Caco-2 (cell line): ENCODE measurements at regions not wholly inside any gene's neighbourhood (a gene's known extent, or its start where the extent isn't known, plus 50 kb on each side); places are given as distances from the start of the nearest gene placed in this dataset.

ENCODE experiments used
- BruUV-seq: library from RNA; stranded (reverse); fragments of 400-500 nt; replicated peaks from 2 replicates; lab custom pipeline; 2021; lab: Mats Ljungman, UMichigan
- CTCF ChIA-PET: fragments of 300-600 bp; sonication (Branson Sonifier 250); formaldehyde crosslinking; loops from one replicate; lab custom pipeline; 2022; ENCODE audit warnings: antibody characterized with exemption; lab: Charles Lee
- POLR2A ChIA-PET: fragments of 300-600 bp; sonication (Branson Sonifier 250); formaldehyde crosslinking; loops from one replicate; lab custom pipeline; 2022; ENCODE audit warnings: antibody characterized with exemption; lab: Charles Lee
- DNase-seq, 2 experiments: peaks; one replicate each; pipeline versions ENCODE4 v3.0.0 to v3.0.0-alpha.2; 2020 to 2022
- H3K27me3 ChIP-seq: replicated peaks from 2 replicates; pipeline ENCODE4 v1.6.0; 2011; ENCODE audit warnings: low read length; ENCODE audit not compliant: control insufficient read depth, insufficient read depth
- H3K36me3 ChIP-seq: 2 replicates; pipeline ENCODE4 v1.5.1; 2011; ENCODE audit warnings: low read length; ENCODE audit not compliant: control insufficient read depth, insufficient read depth
- H3K4me1 ChIP-seq: fragments of 250-450 bp; sonication (Bioruptor Pico); 2 replicates; pipeline ENCODE4 v1.5.1; 2020; ENCODE audit warnings: mild to moderate bottlenecking
- H3K4me3 ChIP-seq: 2 replicates; pipeline ENCODE4 v1.5.1; 2011; ENCODE audit warnings: low read depth, mild to moderate bottlenecking, control low read depth, low read length
- H3K9me3 ChIP-seq: fragments of 250-450 bp; sonication (Bioruptor Pico); 2 replicates; pipeline ENCODE4 v1.5.1; 2020; ENCODE audit warnings: mild to moderate bottlenecking, moderate library complexity
- H3K27ac Mint-ChIP-seq: one replicate; pipeline ENCODE4 v1.8.0; 2022; ENCODE audit warnings: mixed read lengths; ENCODE audit not compliant: unreplicated experiment
- H3K27me3 Mint-ChIP-seq: one replicate; pipeline ENCODE4 v1.8.0; 2022; ENCODE audit warnings: mixed read lengths; ENCODE audit not compliant: insufficient read depth, unreplicated experiment
- H3K36me3 Mint-ChIP-seq: one replicate; pipeline ENCODE4 v1.8.0; 2022; ENCODE audit warnings: mild to moderate bottlenecking, mixed read lengths; ENCODE audit not compliant: insufficient read depth, unreplicated experiment
- H3K4me1 Mint-ChIP-seq: one replicate; pipeline ENCODE4 v1.8.0; 2022; ENCODE audit warnings: low read depth, mixed read lengths; ENCODE audit not compliant: unreplicated experiment
- H3K4me3 Mint-ChIP-seq: one replicate; pipeline ENCODE4 v1.8.0; 2022; ENCODE audit warnings: mild to moderate bottlenecking, moderate library complexity, mixed read lengths; ENCODE audit not compliant: unreplicated experiment
- H3K9me3 Mint-ChIP-seq: one replicate; pipeline ENCODE4 v1.8.0; 2022; ENCODE audit warnings: mixed read lengths; ENCODE audit not compliant: unreplicated experiment
- intact Hi-C: fragments of 100-400 bp; cut with micrococcal nuclease; formaldehyde crosslinking; loops from one replicate; pipeline ENCODE4 v1.10.0; 2022; ENCODE audit not compliant: unreplicated experiment
- TF ChIP-seq, protein P1 (sequence below), 2 experiments: fragments of 200-600 bp in 1 of 2; IDR thresholded peaks; 1 replicate in 1 of 2; 2 replicates in 1 of 2; pipeline versions ENCODE4 v1.5.1 to v1.8.0; 2011 to 2022; ENCODE audit warnings: antibody characterized with exemption in 1 of 2, control low read depth in 1 of 2, inconsistent platforms in 1 of 2, low read depth in 1 of 2, low read length in 1 of 2, mild to moderate bottlenecking in 1 of 2, moderate library complexity in 1 of 2; ENCODE audit not compliant: insufficient read depth in 1 of 2, severe bottlenecking in 1 of 2, unreplicated experiment in 1 of 2

DNA sequence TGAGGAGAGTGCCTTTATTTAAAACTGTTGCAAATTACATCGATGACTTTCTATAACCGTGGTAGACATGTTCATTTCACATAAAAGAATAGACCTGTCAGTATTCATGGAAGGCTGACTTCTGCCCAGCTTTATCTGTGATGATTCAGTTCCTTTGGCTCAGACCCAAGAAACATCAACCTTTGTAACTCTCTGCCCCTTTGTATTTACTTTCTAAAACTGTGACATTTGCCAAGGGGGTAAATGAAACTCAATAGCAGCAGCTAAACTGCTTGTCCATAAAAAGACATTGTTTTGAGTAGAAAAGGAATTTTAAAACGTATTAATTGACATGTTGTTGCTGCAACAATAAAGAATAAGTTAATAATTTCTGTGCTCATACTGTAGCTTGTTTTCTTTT, 137.8 kb upstream of the ANKH start:
- DNase-seq: peak in 1 of 2 experiments; percentile 11
- no peaks in the 10 kb centered on the region for H3K27me3 Mint-ChIP-seq
- H3K9me3 Mint-ChIP-seq: no peaks in the 10 kb centered on the region
- Histone ChIP-seq H3K4me3 (no peak overlapping the region), H3K27me3 (no peaks in the 10 kb centered on the region), H3K36me3 (no peaks in the 10 kb centered on the region), H3K9me3 (no peaks in the 10 kb centered on the region), H3K4me1 (peaks cover 28% of the 10 kb centered on the region)
- H3K27ac Mint-ChIP-seq: no peak overlapping the region
- intact Hi-C loops: no loop called here
- CTCF ChIA-PET: no interaction called here
- POLR2A ChIA-PET: no interaction called here
- H3K4me3 Mint-ChIP-seq: no peak overlapping the region
- no peaks in the 10 kb centered on the region for H3K36me3 Mint-ChIP-seq
- TF ChIP-seq, protein P1, sequence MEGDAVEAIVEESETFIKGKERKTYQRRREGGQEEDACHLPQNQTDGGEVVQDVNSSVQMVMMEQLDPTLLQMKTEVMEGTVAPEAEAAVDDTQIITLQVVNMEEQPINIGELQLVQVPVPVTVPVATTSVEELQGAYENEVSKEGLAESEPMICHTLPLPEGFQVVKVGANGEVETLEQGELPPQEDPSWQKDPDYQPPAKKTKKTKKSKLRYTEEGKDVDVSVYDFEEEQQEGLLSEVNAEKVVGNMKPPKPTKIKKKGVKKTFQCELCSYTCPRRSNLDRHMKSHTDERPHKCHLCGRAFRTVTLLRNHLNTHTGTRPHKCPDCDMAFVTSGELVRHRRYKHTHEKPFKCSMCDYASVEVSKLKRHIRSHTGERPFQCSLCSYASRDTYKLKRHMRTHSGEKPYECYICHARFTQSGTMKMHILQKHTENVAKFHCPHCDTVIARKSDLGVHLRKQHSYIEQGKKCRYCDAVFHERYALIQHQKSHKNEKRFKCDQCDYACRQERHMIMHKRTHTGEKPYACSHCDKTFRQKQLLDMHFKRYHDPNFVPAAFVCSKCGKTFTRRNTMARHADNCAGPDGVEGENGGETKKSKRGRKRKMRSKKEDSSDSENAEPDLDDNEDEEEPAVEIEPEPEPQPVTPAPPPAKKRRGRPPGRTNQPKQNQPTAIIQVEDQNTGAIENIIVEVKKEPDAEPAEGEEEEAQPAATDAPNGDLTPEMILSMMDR (IDR thresholded peaks at IDR 0.05; ENCODE audit: insufficient read depth in 1 of 2, low read depth in 1 of 2, low read length in 1 of 2, severe bottlenecking in 1 of 2, unreplicated experiment in 1 of 2): no peak
- H3K4me1 Mint-ChIP-seq: peaks cover 27% of the 10 kb centered on the region
- no TSS peak for BruUV-seq

DNA sequence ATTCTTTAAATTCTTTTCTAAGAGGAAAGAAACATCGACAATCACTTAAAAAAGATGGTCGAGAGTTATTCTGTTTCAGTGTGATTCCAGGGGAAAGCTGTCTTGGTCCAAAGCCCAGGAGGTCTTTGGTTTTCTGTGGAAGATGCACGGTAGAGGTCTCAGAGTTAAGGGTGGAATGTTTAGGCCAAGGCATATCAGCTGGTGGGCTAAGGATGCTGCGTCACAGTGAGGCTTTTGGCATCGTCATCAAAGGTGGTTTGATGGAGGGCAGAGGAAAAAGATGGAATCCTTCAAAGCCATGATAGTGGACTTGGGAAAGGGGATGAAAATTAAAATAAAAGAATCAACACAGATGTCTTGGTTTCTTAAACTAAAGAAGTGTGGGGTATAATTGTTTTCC, 137.3 kb upstream of the ANKH start:
- no peak overlapping the region for H3K4me3 ChIP-seq
- intact Hi-C loops: no loop called here
- H3K27ac Mint-ChIP-seq: peak overlapping the region; percentile 57

DNA sequence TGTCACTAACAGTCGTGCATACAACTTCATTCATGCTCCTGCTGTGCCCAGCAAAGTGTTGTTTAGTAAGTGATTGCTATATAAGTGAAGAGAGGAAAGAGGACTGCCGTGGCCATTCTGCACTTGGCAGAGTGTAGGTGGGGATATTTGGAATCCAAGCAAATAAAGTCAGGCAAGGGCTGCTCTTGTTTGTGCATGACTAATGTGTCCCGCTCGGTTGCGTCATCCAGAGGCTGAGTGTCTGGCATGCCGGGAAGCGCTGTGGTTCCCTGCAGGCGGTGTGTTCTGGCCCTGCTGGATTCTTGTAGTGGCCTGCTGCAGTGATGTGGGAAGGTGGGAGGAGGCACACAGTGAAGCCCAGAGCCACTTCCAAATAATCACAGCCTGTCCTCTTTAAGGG, 136.9 kb upstream of the ANKH start:
- BruUV-seq: no TSS peak
- Histone ChIP-seq H3K4me3 (no peak overlapping the region), H3K27me3 (no peaks in the 10 kb centered on the region), H3K36me3 (no peaks in the 10 kb centered on the region), H3K9me3 (no peaks in the 10 kb centered on the region), H3K4me1 (peaks cover 18% of the 10 kb centered on the region)
- Mint-ChIP-seq H3K4me1 (peaks cover 22% of the 10 kb centered on the region), H3K9me3 (no peaks in the 10 kb centered on the region), H3K27ac (peak overlapping the region; percentile 57), H3K36me3 (no peaks in the 10 kb centered on the region), H3K27me3 (no peaks in the 10 kb centered on the region), H3K4me3 (no peak overlapping the region)
- DNase-seq: peak; percentile 82 to 90
- POLR2A ChIA-PET: interaction anchor here (0.6 kb wide), 1 partner anchor 109 kb away, joined by 3 read pairs; no protein-coding TSS in a partner anchor
- intact Hi-C loops: no loop called here
- TF ChIP-seq, protein P1 (IDR thresholded peaks at IDR 0.05; ENCODE audit: insufficient read depth in 1 of 2, low read depth in 1 of 2, low read length in 1 of 2, severe bottlenecking in 1 of 2, unreplicated experiment in 1 of 2): no peak
- CTCF ChIA-PET: no interaction called here

More for the DNA sequence above, 137.3 kb upstream of the ANKH start:
- TF ChIP-seq, protein P1 (IDR thresholded peaks at IDR 0.05; ENCODE audit: insufficient read depth in 1 of 2, low read depth in 1 of 2, low read length in 1 of 2, severe bottlenecking in 1 of 2, unreplicated experiment in 1 of 2): no peak
- H3K4me3 Mint-ChIP-seq: no peak overlapping the region
- no peaks in the 10 kb centered on the region for H3K9me3 Mint-ChIP-seq
- CTCF ChIA-PET: no interaction called here
- POLR2A ChIA-PET: interaction anchor here (0.6 kb wide), 1 partner anchor 109 kb away, joined by 3 read pairs; no protein-coding TSS in a partner anchor
- H3K4me1 Mint-ChIP-seq: peaks cover 26% of the 10 kb centered on the region
- Histone ChIP-seq H3K9me3 (no peaks in the 10 kb centered on the region), H3K36me3 (no peaks in the 10 kb centered on the region), H3K27me3 (no peaks in the 10 kb centered on the region), H3K4me1 (peaks cover 23% of the 10 kb centered on the region)
- H3K36me3 Mint-ChIP-seq: no peaks in the 10 kb centered on the region
- no peak for DNase-seq
- no peaks in the 10 kb centered on the region for H3K27me3 Mint-ChIP-seq
- BruUV-seq: no TSS peak
